GM21526 (cell line): ENCODE measurements at regions not wholly inside any gene's neighbourhood (a gene's known extent, or its start where the extent isn't known, plus 50 kb on each side); places are given as distances from the start of the nearest gene placed in this dataset.
"Not testable (repeated sequence)": the region's sequence is repeated elsewhere in the genome, so short reads cannot be mapped to it uniquely, and the experiment has no call there.

Experiments
- ATAC-seq: cut with Tn5 transposase; IDR thresholded peaks from one replicate; pipeline ENCODE4 v1.9.1; 2021; ENCODE audit warnings: moderate library complexity; ENCODE audit not compliant: unreplicated experiment, low FRiP score

GRCh38 chr3:153783106-153783505 is 338.1 kb upstream of the ARHGEF26 start:
- no peak for ATAC-seq

GRCh38 chr3:153783741-153784480 is 337.3 kb upstream of the ARHGEF26 start:
- no peak for ATAC-seq

- no peak for ATAC-seq
Observed at GRCh38 chr3:153785901-153786300, 335.3 kb upstream of the ARHGEF26 start.

GRCh38 chr3:153789380-153789779 is 331.8 kb upstream of the ARHGEF26 start:
- ATAC-seq: no peak

- not testable (repeated sequence) for ATAC-seq
Observed at GRCh38 chr3:153797056-153797455, 324.1 kb upstream of the ARHGEF26 start.

GRCh38 chr3:153809097-153809496 is 312.1 kb upstream of the ARHGEF26 start:
- no peak for ATAC-seq

- no peak for ATAC-seq
Observed at GRCh38 chr3:153818338-153818737, 302.9 kb upstream of the ARHGEF26 start.

- ATAC-seq: no peak
Observed at GRCh38 chr3:153820035-153820434, 301.2 kb upstream of the ARHGEF26 start.

- not testable (repeated sequence) for ATAC-seq
Observed at GRCh38 chr3:153828346-153828745, 292.8 kb upstream of the ARHGEF26 start.

GRCh38 chr3:153829606-153830170 is 291.5 kb upstream of the ARHGEF26 start:
- no peak for ATAC-seq

GRCh38 chr3:153830552-153830951 is 290.6 kb upstream of the ARHGEF26 start:
- no peak for ATAC-seq

GRCh38 chr3:153835540-153835939 is 285.6 kb upstream of the ARHGEF26 start:
- ATAC-seq: no peak

GRCh38 chr3:153840487-153840886 is 280.7 kb upstream of the ARHGEF26 start:
- no peak for ATAC-seq

- ATAC-seq: no peak
Observed at GRCh38 chr3:153843994-153844393, 277.2 kb upstream of the ARHGEF26 start.

- ATAC-seq: no peak
Observed at GRCh38 chr3:153845311-153845710, 275.9 kb upstream of the ARHGEF26 start.

GRCh38 chr3:153848702-153849101 is 272.5 kb upstream of the ARHGEF26 start:
- no peak for ATAC-seq

GRCh38 chr3:153852355-153852754 is 268.8 kb upstream of the ARHGEF26 start:
- no peak for ATAC-seq

GRCh38 chr3:153853163-153853562 is 268.0 kb upstream of the ARHGEF26 start:
- no peak for ATAC-seq

- no peak for ATAC-seq
Observed at GRCh38 chr3:153855772-153856171, 265.4 kb upstream of the ARHGEF26 start.

GRCh38 chr3:153856932-153857331 is 264.3 kb upstream of the ARHGEF26 start:
- no peak for ATAC-seq

- ATAC-seq: no peak
Observed at GRCh38 chr3:153864793-153865192, 256.4 kb upstream of the ARHGEF26 start.

GRCh38 chr3:153866901-153867300 is 254.3 kb upstream of the ARHGEF26 start:
- ATAC-seq: no peak
